ENCODE measurements at regions not wholly inside any gene's neighbourhood (a gene's known extent, or its start where the extent isn't known, plus 50 kb on each side); places are given as distances from the start of the nearest gene placed in this dataset.

- H3K36me3 ChIP-seq = no peaks in the 10 kb centered on the region
- no peak for TF ChIP-seq CTCF (IDR thresholded peaks at IDR 0.05)
- no peak for TF ChIP-seq EP300 (IDR thresholded peaks at IDR 0.05)
- no peak for TF ChIP-seq POLR2A (IDR thresholded peaks at IDR 0.05)
- no peak for TF ChIP-seq POLR2AphosphoS5 (IDR thresholded peaks at IDR 0.05)
- 61 to 80% methylated on average over 4 of the region's 4 CpGs for WGBS, 2 donors
- H3K9me3 ChIP-seq = no peaks in the 10 kb centered on the region
- no peak overlapping the region for H3K27ac ChIP-seq
- H3K4me1 ChIP-seq = no peaks in the 10 kb centered on the region
- no peaks in the 10 kb centered on the region for H3K27me3 ChIP-seq
- intact Hi-C loops (cut with DNase I) = no loop called here
- no peak for DNase-seq
- H3K4me3 ChIP-seq = no peak overlapping the region
Observed at GRCh38 chr1:98471633-98472032, 189.9 kb upstream of the SNX7 start.

GRCh38 chr1:98468111-98468717 is 193.3 kb upstream of the SNX7 start:
- no peak for DNase-seq
- no peaks in the 10 kb centered on the region for H3K4me1 ChIP-seq
- 3 to 9% methylated on average over 2 of the region's 2 CpGs for WGBS, 2 donors
- no peak overlapping the region for H3K27ac ChIP-seq
- no peaks in the 10 kb centered on the region for H3K36me3 ChIP-seq
- intact Hi-C loops (cut with DNase I) = no loop called here
- TF ChIP-seq CTCF (IDR thresholded peaks at IDR 0.05) (peak in 2 of 4 experiments; percentile 15 to 49), POLR2A (IDR thresholded peaks at IDR 0.05) (no peak), POLR2AphosphoS5 (IDR thresholded peaks at IDR 0.05) (no peak)
- no peaks in the 10 kb centered on the region for H3K9me3 ChIP-seq
- no peaks in the 10 kb centered on the region for H3K27me3 ChIP-seq
- no peak overlapping the region for H3K4me3 ChIP-seq

- Histone ChIP-seq H3K4me1 (no peaks in the 10 kb centered on the region), H3K27me3 (no peaks in the 10 kb centered on the region), H3K27ac (no peak overlapping the region), H3K4me3 (no peak overlapping the region), H3K9me3 (no peaks in the 10 kb centered on the region), H3K36me3 (no peaks in the 10 kb centered on the region)
- DNase-seq = no peak
- no peak for TF ChIP-seq POLR2AphosphoS5 (IDR thresholded peaks at IDR 0.05)
- TF ChIP-seq POLR2A (IDR thresholded peaks at IDR 0.05) = no peak
- no peak for TF ChIP-seq CTCF (IDR thresholded peaks at IDR 0.05)
- TF ChIP-seq EP300 (IDR thresholded peaks at IDR 0.05) = no peak
- intact Hi-C loops (cut with DNase I) = no loop called here
- 52% methylated on average over 4 of the region's 4 CpGs for WGBS, 2 donors
Observed at GRCh38 chr1:98467586-98467985, 193.9 kb upstream of the SNX7 start.

- H3K9me3 ChIP-seq = no peaks in the 10 kb centered on the region
- H3K4me1 ChIP-seq = no peaks in the 10 kb centered on the region
- no peak for TF ChIP-seq POLR2AphosphoS5 (IDR thresholded peaks at IDR 0.05)
- no peak for TF ChIP-seq POLR2A (IDR thresholded peaks at IDR 0.05)
- no peak for TF ChIP-seq CTCF (IDR thresholded peaks at IDR 0.05)
- no peak for TF ChIP-seq EP300 (IDR thresholded peaks at IDR 0.05)
- intact Hi-C loops (cut with DNase I) = no loop called here
- no peak overlapping the region for H3K4me3 ChIP-seq
- no peak overlapping the region for H3K27ac ChIP-seq
- no peak for DNase-seq
- no peaks in the 10 kb centered on the region for H3K27me3 ChIP-seq
- H3K36me3 ChIP-seq = no peaks in the 10 kb centered on the region
Observed at GRCh38 chr1:98467122-98467521, 194.4 kb upstream of the SNX7 start.

GRCh38 chr1:98461873-98462385 is 199.6 kb upstream of the SNX7 start:
- Histone ChIP-seq H3K9me3 (no peaks in the 10 kb centered on the region), H3K36me3 (no peaks in the 10 kb centered on the region), H3K27ac (no peak overlapping the region), H3K4me3 (no peak overlapping the region), H3K27me3 (no peaks in the 10 kb centered on the region), H3K4me1 (no peaks in the 10 kb centered on the region)
- WGBS, 2 donors = 79 to 86% methylated on average over 7 of the region's 7 CpGs
- no peak for TF ChIP-seq POLR2A (IDR thresholded peaks at IDR 0.05)
- TF ChIP-seq POLR2AphosphoS5 (IDR thresholded peaks at IDR 0.05) = no peak
- no peak for TF ChIP-seq EP300 (IDR thresholded peaks at IDR 0.05)
- no peak for TF ChIP-seq CTCF (IDR thresholded peaks at IDR 0.05)
- intact Hi-C loops (cut with DNase I) = no loop called here
- DNase-seq = no peak
